CD4-positive, alpha-beta T cell (primary cell): ENCODE measurements at regions not wholly inside any gene's neighbourhood (a gene's known extent, or its start where the extent isn't known, plus 50 kb on each side); places are given as distances from the start of the nearest gene placed in this dataset.

ENCODE experiments used
- ATAC-seq: fragments of 200-7000 bp; cut with Tn5 transposase; one replicate; pipeline ENCODE4 v1.10.0; 2022; ENCODE audit warnings: mild to moderate bottlenecking; ENCODE audit not compliant: poor library complexity
- CTCF ChIA-PET: fragments of 350-600 bp; sonication (Branson Sonifier 250); formaldehyde crosslinking; loops from one replicate; lab custom pipeline; 2021; ENCODE audit warnings: antibody characterized with exemption, inconsistent platforms; lab: Charles Lee
- POLR2A ChIA-PET: fragments of 350-600 bp; sonication (Branson Sonifier 250); formaldehyde crosslinking; loops from one replicate; lab custom pipeline; 2021; ENCODE audit warnings: antibody characterized with exemption, inconsistent platforms; lab: Charles Lee
- DNase-seq, 14 experiments: peaks; one replicate each; pipeline ENCODE4 v3.0.0-alpha.2; 2013 to 2020; ENCODE audit warnings: mixed read lengths in 2 of 14
- H3K27ac ChIP-seq, 2 donors: one replicate each; pipeline versions ENCODE4 v1.5.1 to v1.7.0; 2013; ENCODE audit warnings: low read length in 2 of 2, low read depth in 1 of 2, mild to moderate bottlenecking in 1 of 2
- H3K27me3 ChIP-seq, 2 experiments: 1 replicate in 1 of 2; 2 replicates in 1 of 2; pipeline versions ENCODE4 v1.6.1 to v1.7.0; 2013; ENCODE audit warnings: low read length in 2 of 2, control low read depth in 1 of 2, mild to moderate bottlenecking in 1 of 2, moderate library complexity in 1 of 2; ENCODE audit not compliant: insufficient read depth in 2 of 2, control insufficient read depth in 1 of 2
- H3K36me3 ChIP-seq: one replicate; pipeline ENCODE4 v1.6.1; 2013; ENCODE audit warnings: low read length, control low read depth; ENCODE audit not compliant: insufficient read depth
- H3K4me1 ChIP-seq: one replicate; pipeline ENCODE4 v1.6.1; 2013; ENCODE audit warnings: low read length, control low read depth; ENCODE audit not compliant: insufficient read depth
- H3K4me3 ChIP-seq: one replicate; pipeline ENCODE4 v1.5.1; 2013; ENCODE audit warnings: mild to moderate bottlenecking, low read length, moderate library complexity
- H3K9me3 ChIP-seq, 2 experiments: 1 replicate in 1 of 2; 2 replicates in 1 of 2; pipeline versions ENCODE4 v1.6.1 to v1.7.0; 2013; ENCODE audit warnings: low read length in 2 of 2, mild to moderate bottlenecking in 2 of 2, control low read depth in 1 of 2, moderate library complexity in 1 of 2; ENCODE audit not compliant: control insufficient read depth in 1 of 2, insufficient read depth in 1 of 2
- H3K27ac Mint-ChIP-seq: one replicate; pipeline ENCODE4 v1.8.0; 2020; ENCODE audit warnings: mixed read lengths
- H3K27me3 Mint-ChIP-seq: one replicate; pipeline ENCODE4 v1.8.0; 2021; ENCODE audit warnings: mixed read lengths
- H3K36me3 Mint-ChIP-seq: one replicate; pipeline ENCODE4 v1.8.0; 2021; ENCODE audit warnings: low read depth, mixed read lengths
- H3K4me1 Mint-ChIP-seq: one replicate; pipeline ENCODE4 v1.8.0; 2021; ENCODE audit warnings: low read depth, mixed read lengths
- H3K4me3 Mint-ChIP-seq: one replicate; pipeline ENCODE4 v1.8.0; 2020; ENCODE audit warnings: mild to moderate bottlenecking, mixed read lengths
- H3K9me3 Mint-ChIP-seq: one replicate; pipeline ENCODE4 v1.8.0; 2020; ENCODE audit warnings: mixed read lengths
- CTCF ChIP-seq: fragments of 200-600 bp; IDR thresholded peaks from one replicate; pipeline ENCODE4 v1.8.0; 2022; ENCODE audit warnings: antibody characterized with exemption, mild to moderate bottlenecking
- intact Hi-C, 2 experiments: fragments of 100-400 bp; cut with DNase I in 1 of 2; cut with micrococcal nuclease in 1 of 2; formaldehyde crosslinking; loops; one replicate each; pipeline versions ENCODE4 v1.15.1 to v1.9.0; 2023 to 2025; cut with DNase I, micrococcal nuclease

GRCh38 chr20:48530957-48531356, 296.8 kb downstream of the PREX1 start:
- Histone ChIP-seq H3K36me3 (no peaks in the 10 kb centered on the region), H3K4me1 (no peaks in the 10 kb centered on the region), H3K27ac (no peak overlapping the region), H3K4me3 (no peak overlapping the region), H3K9me3 (no peaks in the 10 kb centered on the region), H3K27me3 (peaks cover 0 to 7% of the 10 kb centered on the region in 2 experiments)
- ATAC-seq, result no peak
- Mint-ChIP-seq H3K36me3 (no peaks in the 10 kb centered on the region), H3K27ac (no peak overlapping the region), H3K27me3 (peaks cover 35% of the 10 kb centered on the region), H3K4me3 (no peak overlapping the region), H3K4me1 (no peaks in the 10 kb centered on the region), H3K9me3 (no peaks in the 10 kb centered on the region)
- DNase-seq, result no peak
- POLR2A ChIA-PET, result no interaction called here
- intact Hi-C loops, result no loop called here
- CTCF ChIA-PET, result no interaction called here
- TF ChIP-seq CTCF, result no peak

DNA sequence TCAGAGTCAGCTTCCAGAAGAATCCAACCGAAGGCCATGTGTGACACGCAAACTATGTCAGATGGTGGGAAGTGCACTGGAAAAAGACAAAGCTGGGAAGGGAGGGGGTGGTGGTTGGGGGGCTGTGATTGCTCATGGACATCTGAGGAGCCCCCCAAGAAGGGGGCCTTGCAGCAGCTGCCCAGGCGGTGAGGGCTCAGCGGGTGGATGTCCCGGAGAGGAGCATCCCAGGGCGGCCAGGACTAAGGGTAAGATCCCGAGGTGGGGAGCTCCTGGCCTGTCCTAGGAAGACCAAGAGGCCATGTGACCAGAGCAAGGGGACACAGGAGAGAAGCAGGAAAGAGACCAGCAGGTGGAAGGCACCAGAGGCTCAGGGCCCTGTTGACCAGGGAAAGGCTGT, 299.5 kb downstream of the PREX1 start:
- no peak overlapping the region for H3K4me3 Mint-ChIP-seq
- H3K4me3 ChIP-seq, result no peak overlapping the region
- no peaks in the 10 kb centered on the region for H3K4me1 ChIP-seq
- peaks cover 0 to 3% of the 10 kb centered on the region in 2 experiments for H3K27me3 ChIP-seq
- H3K27me3 Mint-ChIP-seq, result peaks cover 45% of the 10 kb centered on the region
- H3K9me3 Mint-ChIP-seq, result no peaks in the 10 kb centered on the region
- no peak overlapping the region for H3K27ac ChIP-seq
- no peaks in the 10 kb centered on the region for H3K36me3 ChIP-seq
- ATAC-seq (no peak), DNase-seq (no peak)
- POLR2A ChIA-PET, result no interaction called here
- H3K9me3 ChIP-seq, result no peaks in the 10 kb centered on the region
- TF ChIP-seq CTCF, result no peak
- H3K4me1 Mint-ChIP-seq, result no peaks in the 10 kb centered on the region
- CTCF ChIA-PET, result no interaction called here
- H3K27ac Mint-ChIP-seq, result no peak overlapping the region
- no peaks in the 10 kb centered on the region for H3K36me3 Mint-ChIP-seq
- intact Hi-C loops, result no loop called here

DNA sequence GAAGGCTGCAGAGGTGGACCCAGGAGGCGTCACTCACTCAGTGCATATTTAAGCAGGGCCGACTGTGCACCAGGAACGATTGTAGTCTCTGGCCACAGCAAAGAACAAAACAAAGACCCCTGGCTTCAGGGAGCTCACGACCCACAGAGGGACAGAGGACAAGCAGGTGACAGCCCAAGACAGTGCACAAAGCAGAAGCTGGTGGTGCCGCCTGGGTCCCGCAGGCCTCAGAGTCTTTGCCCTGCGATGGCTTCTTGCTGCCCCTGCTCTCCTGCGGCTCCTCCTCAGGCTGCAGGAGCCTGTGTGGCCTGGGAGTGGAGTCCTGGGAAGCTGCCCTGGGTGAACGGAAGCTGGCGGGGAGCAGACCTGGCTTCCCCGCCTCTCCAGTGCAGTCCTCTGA, 300.0 kb downstream of the PREX1 start:
- Mint-ChIP-seq H3K4me3 (no peak overlapping the region), H3K27ac (no peak overlapping the region), H3K27me3 (peaks cover 45% of the 10 kb centered on the region), H3K4me1 (no peaks in the 10 kb centered on the region), H3K36me3 (no peaks in the 10 kb centered on the region), H3K9me3 (no peaks in the 10 kb centered on the region)
- H3K36me3 ChIP-seq, result no peaks in the 10 kb centered on the region
- H3K27ac ChIP-seq, result no peak overlapping the region
- H3K27me3 ChIP-seq, result peaks cover 0 to 3% of the 10 kb centered on the region in 2 experiments
- no peaks in the 10 kb centered on the region for H3K4me1 ChIP-seq
- no peak overlapping the region for H3K4me3 ChIP-seq
- POLR2A ChIA-PET, result no interaction called here
- DNase-seq (no peak), ATAC-seq (no peak)
- intact Hi-C loops, result no loop called here
- H3K9me3 ChIP-seq, result no peaks in the 10 kb centered on the region
- no peak for TF ChIP-seq CTCF
- CTCF ChIA-PET, result no interaction called here
